ENCODE measurements at regions not wholly inside any gene's neighbourhood (a gene's known extent, or its start where the extent isn't known, plus 50 kb on each side); places are given as distances from the start of the nearest gene placed in this dataset.

DNA sequence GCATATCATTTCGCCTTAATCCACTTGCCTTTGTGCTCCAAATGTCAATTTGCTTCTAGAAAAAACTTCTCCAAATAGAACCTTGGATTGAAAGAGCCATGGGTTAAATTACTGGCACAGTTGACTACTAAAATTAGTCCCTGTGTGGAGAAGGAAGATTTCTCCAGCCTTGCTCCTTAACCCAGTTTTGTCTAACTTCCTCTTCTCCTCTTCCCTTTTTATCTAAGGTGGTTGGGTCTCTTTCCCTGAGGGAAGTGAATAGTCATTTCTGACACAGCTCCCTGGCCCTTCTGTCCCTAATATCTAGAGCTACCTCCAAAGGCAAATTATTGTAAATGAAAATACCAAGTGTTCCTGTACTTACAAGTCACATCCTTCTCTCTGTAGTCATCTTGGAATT, 527.9 kb upstream of the TBL1XR1 start:
- TF ChIP-seq, protein P1, sequence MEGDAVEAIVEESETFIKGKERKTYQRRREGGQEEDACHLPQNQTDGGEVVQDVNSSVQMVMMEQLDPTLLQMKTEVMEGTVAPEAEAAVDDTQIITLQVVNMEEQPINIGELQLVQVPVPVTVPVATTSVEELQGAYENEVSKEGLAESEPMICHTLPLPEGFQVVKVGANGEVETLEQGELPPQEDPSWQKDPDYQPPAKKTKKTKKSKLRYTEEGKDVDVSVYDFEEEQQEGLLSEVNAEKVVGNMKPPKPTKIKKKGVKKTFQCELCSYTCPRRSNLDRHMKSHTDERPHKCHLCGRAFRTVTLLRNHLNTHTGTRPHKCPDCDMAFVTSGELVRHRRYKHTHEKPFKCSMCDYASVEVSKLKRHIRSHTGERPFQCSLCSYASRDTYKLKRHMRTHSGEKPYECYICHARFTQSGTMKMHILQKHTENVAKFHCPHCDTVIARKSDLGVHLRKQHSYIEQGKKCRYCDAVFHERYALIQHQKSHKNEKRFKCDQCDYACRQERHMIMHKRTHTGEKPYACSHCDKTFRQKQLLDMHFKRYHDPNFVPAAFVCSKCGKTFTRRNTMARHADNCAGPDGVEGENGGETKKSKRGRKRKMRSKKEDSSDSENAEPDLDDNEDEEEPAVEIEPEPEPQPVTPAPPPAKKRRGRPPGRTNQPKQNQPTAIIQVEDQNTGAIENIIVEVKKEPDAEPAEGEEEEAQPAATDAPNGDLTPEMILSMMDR (conservative IDR thresholded peaks at IDR 0.05; ENCODE audit: low read depth, low read length), result no peak
- no peak for TF ChIP-seq EZH2 (IDR thresholded peaks at IDR 0.05; ENCODE audit: low read length, unreplicated experiment)
- TF ChIP-seq EZH2phosphoT487 (IDR thresholded peaks at IDR 0.05; ENCODE audit: borderline replicate concordance, low read length), result no peak

All from PC-3 (cell line).